ENCODE measurements at regions not wholly inside any gene's neighbourhood (a gene's known extent, or its start where the extent isn't known, plus 50 kb on each side); places are given as distances from the start of the nearest gene placed in this dataset.

GRCh38 chr20:17129089-17129488 lies 97.8 kb upstream of the PCSK2 start:
- H3K4me1 ChIP-seq (ENCODE audit: insufficient read depth, low read length, poor library complexity, severe bottlenecking), result no peaks in the 10 kb centered on the region
- H3K9me3 ChIP-seq (ENCODE audit: low read length), result no peaks in the 10 kb centered on the region
- H3K4me2 ChIP-seq (ENCODE audit: low read length), result no peak overlapping the region
- no peaks in the 10 kb centered on the region for H3K79me2 ChIP-seq (ENCODE audit: insufficient read depth, low read depth, low read length)
- no TSS peak for BruUV-seq (replicated peaks)
- intact Hi-C loops (cut with micrococcal nuclease; ENCODE audit: unreplicated experiment), result no loop called here
- POLR2A ChIA-PET, result interaction anchor here (0.6 kb wide), 1 partner anchor 29 kb away, joined by 3 read pairs; no protein-coding TSS in a partner anchor
- CTCF ChIA-PET (ENCODE audit: unreplicated experiment), result no interaction called here
- DNase-seq (ENCODE audit: low spot score), result no peak
- H2AFZ ChIP-seq (ENCODE audit: low read length), result no peak overlapping the region
- H3K9me2 ChIP-seq (ENCODE audit: insufficient read depth, low read length), result no peaks in the 10 kb centered on the region
- H3K36me3 ChIP-seq (ENCODE audit: insufficient read depth, low read length), result no peaks in the 10 kb centered on the region
- TF ChIP-seq CTCF (conservative IDR thresholded peaks at IDR 0.05; ENCODE audit: low read length), result no peak
- no peak overlapping the region for H3K27ac ChIP-seq (ENCODE audit: low read depth, low read length, poor library complexity, severe bottlenecking)
- no peak overlapping the region for H3K4me3 ChIP-seq (ENCODE audit: low read depth, low read length, poor library complexity, severe bottlenecking)
- H4K20me1 ChIP-seq (ENCODE audit: insufficient read depth, low read length), result no peaks in the 10 kb centered on the region

GRCh38 chr20:17137692-17138091 lies 89.1 kb upstream of the PCSK2 start:
- no peak for TF ChIP-seq EZH2phosphoT487 (IDR thresholded peaks at IDR 0.05; ENCODE audit: borderline replicate concordance, low read depth, low read length)
- no peak for TF ChIP-seq CTCF (conservative IDR thresholded peaks at IDR 0.05; ENCODE audit: low read length)
- H3K9me2 ChIP-seq (ENCODE audit: insufficient read depth, low read length), result no peaks in the 10 kb centered on the region
- intact Hi-C loops (cut with micrococcal nuclease; ENCODE audit: unreplicated experiment), result no loop called here
- H3K4me3 ChIP-seq (ENCODE audit: low read depth, low read length, poor library complexity, severe bottlenecking), result no peak overlapping the region
- no peaks in the 10 kb centered on the region for H4K20me1 ChIP-seq (ENCODE audit: insufficient read depth, low read length)
- H3K79me2 ChIP-seq (ENCODE audit: insufficient read depth, low read depth, low read length), result no peaks in the 10 kb centered on the region
- H3K36me3 ChIP-seq (ENCODE audit: insufficient read depth, low read length), result no peaks in the 10 kb centered on the region
- no peak overlapping the region for H2AFZ ChIP-seq (ENCODE audit: low read length)
- H3K9me3 ChIP-seq (ENCODE audit: low read length), result no peaks in the 10 kb centered on the region
- ChIA-PET CTCF (ENCODE audit: unreplicated experiment) (no interaction called here), POLR2A (no interaction called here)
- H3K4me2 ChIP-seq (ENCODE audit: low read length), result no peak overlapping the region
- H3K27ac ChIP-seq (ENCODE audit: low read depth, low read length, poor library complexity, severe bottlenecking), result no peak overlapping the region
- no TSS peak for BruUV-seq (replicated peaks)
- DNase-seq (ENCODE audit: low spot score), result no peak
- no peaks in the 10 kb centered on the region for H3K4me1 ChIP-seq (ENCODE audit: insufficient read depth, low read length, poor library complexity, severe bottlenecking)

GRCh38 chr20:17138237-17138636 lies 88.6 kb upstream of the PCSK2 start:
- Histone ChIP-seq H2AFZ (ENCODE audit: low read length) (no peak overlapping the region), H3K27ac (ENCODE audit: low read depth, low read length, poor library complexity, severe bottlenecking) (no peak overlapping the region), H3K9me2 (ENCODE audit: insufficient read depth, low read length) (no peaks in the 10 kb centered on the region), H3K4me3 (ENCODE audit: low read depth, low read length, poor library complexity, severe bottlenecking) (no peak overlapping the region), H3K79me2 (ENCODE audit: insufficient read depth, low read depth, low read length) (no peaks in the 10 kb centered on the region), H3K36me3 (ENCODE audit: insufficient read depth, low read length) (no peaks in the 10 kb centered on the region), H3K9me3 (ENCODE audit: low read length) (no peaks in the 10 kb centered on the region), H3K4me1 (ENCODE audit: insufficient read depth, low read length, poor library complexity, severe bottlenecking) (no peaks in the 10 kb centered on the region), H4K20me1 (ENCODE audit: insufficient read depth, low read length) (no peaks in the 10 kb centered on the region), H3K4me2 (ENCODE audit: low read length) (no peak overlapping the region)
- ChIA-PET CTCF (ENCODE audit: unreplicated experiment) (no interaction called here), POLR2A (no interaction called here)
- TF ChIP-seq CTCF (conservative IDR thresholded peaks at IDR 0.05; ENCODE audit: low read length) (no peak), EZH2phosphoT487 (IDR thresholded peaks at IDR 0.05; ENCODE audit: borderline replicate concordance, low read depth, low read length) (no peak)
- DNase-seq (ENCODE audit: low spot score), result no peak
- intact Hi-C loops (cut with micrococcal nuclease; ENCODE audit: unreplicated experiment), result no loop called here
- BruUV-seq (replicated peaks), result no TSS peak

All from OCI-LY7 (cell line).